ENCODE measurements at regions not wholly inside any gene's neighbourhood (a gene's known extent, or its start where the extent isn't known, plus 50 kb on each side); places are given as distances from the start of the nearest gene placed in this dataset.

DNA sequence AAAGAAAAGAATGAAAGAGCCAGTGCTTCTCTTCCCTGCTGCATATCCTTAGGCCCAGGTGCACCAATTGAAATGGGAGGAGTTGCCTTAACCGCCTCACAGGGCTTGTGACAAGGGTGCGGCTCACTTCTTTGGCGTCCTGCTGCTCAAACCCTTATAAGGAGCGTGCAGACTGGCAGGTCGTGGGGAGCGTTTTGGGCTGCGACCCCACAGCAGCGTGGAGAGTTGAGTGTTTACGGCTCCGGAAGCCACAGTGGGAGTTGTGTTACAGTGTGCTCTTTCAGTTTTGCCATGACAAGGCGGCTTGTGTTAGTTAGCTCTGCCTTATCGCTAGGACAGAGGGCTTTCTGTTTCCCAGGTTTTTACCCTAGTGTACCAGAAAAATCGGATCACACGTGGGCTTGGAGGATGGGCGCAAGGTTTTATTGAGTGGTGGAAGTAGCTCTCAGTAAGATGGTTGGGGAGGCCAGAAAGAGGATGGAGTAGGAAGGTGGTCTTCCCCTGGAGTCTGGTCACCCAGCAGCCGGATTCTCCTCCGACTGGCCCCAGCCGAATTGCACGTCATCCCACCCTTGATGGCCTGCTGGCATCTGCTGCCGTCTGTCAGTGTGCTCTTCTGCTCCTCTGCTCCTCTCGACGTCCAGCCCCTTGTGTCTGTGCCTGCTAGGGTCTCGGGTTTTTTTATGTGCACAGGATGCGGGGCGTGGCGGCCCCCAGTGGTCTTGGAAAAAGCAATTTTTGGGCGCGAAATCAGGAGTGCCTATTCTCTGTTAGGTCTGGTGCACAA, 718.9 kb downstream of the ARAP2 start:
- DNase-seq (ENCODE audit: low read depth in 2 of 2), result no peak

- no peak for DNase-seq (ENCODE audit: low read depth in 2 of 2)
These were observed 717.9 kb downstream of the ARAP2 start for GRCh38 chr4:35526456-35526855.

DNA sequence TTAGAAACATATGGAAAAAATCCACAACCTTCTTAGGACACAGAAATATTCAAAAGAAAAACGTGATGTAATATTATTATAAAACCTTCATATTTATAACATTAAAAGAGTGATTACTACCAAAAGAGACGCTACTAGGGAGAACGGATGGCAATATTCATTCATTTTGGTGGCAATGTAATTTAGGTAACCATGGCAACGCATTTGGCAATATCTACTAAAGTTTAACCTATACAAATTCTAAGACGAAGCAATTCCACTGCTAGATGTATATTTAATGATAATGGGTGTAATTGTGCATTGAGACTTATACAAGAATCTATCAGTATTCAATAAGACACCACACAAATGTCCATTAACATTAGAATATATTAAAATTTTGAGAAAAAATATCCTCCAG, 709.4 kb downstream of the ARAP2 start:
- no peak for DNase-seq (ENCODE audit: low read depth in 2 of 2)

GRCh38 chr4:35538807-35539206, 705.5 kb downstream of the ARAP2 start:
- DNase-seq (ENCODE audit: low read depth in 2 of 2), result no peak

GRCh38 chr4:35539404-35540055, 704.8 kb downstream of the ARAP2 start:
- no peak for DNase-seq (ENCODE audit: low read depth in 2 of 2)

GRCh38 chr4:35541146-35541887, 703.0 kb downstream of the ARAP2 start:
- no peak for DNase-seq (ENCODE audit: low read depth in 2 of 2)

- DNase-seq (ENCODE audit: low read depth in 2 of 2), result no peak
These were observed 702.5 kb downstream of the ARAP2 start for GRCh38 chr4:35541888-35542213.

DNA sequence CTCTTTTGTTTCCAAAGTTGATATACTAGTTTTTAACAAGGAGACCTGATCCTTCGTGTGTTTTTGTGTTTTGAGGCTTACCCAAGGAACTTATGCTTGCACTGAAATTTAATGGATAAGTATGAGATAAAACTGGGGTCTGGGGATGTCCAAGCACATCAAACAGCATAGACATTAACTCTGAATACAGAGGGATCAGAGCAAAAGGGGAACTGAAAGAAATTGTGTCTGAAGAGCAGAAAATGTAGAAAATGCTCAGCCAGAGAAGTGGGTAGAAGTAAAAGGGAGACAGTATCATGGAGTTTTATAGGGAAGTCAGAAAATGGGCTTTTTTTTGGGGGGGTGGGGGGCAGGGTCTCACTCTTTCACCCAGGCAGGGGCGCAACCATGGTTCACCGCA, 695.4 kb downstream of the ARAP2 start:
- DNase-seq (ENCODE audit: low read depth in 2 of 2), result no peak

DNA sequence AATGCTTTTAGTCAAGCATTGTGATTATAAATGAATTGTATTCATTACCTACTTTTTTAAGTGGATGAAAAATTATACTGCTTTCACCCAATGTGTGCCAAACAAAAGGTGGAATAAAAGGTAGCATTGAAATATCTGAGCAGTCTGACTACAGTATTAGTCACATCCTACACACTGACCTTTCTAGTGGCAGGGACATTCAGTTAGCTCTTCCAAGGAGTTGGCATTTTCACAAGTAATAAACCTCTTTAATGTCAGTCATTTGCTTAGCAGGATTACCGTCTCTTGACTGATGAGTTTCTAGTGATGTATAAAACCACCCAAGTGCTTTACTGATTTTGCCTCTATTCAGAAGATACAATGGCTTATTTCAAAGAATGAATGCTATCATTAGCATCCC, 687.9 kb downstream of the ARAP2 start:
- DNase-seq (ENCODE audit: low read depth in 2 of 2), result no peak

DNA sequence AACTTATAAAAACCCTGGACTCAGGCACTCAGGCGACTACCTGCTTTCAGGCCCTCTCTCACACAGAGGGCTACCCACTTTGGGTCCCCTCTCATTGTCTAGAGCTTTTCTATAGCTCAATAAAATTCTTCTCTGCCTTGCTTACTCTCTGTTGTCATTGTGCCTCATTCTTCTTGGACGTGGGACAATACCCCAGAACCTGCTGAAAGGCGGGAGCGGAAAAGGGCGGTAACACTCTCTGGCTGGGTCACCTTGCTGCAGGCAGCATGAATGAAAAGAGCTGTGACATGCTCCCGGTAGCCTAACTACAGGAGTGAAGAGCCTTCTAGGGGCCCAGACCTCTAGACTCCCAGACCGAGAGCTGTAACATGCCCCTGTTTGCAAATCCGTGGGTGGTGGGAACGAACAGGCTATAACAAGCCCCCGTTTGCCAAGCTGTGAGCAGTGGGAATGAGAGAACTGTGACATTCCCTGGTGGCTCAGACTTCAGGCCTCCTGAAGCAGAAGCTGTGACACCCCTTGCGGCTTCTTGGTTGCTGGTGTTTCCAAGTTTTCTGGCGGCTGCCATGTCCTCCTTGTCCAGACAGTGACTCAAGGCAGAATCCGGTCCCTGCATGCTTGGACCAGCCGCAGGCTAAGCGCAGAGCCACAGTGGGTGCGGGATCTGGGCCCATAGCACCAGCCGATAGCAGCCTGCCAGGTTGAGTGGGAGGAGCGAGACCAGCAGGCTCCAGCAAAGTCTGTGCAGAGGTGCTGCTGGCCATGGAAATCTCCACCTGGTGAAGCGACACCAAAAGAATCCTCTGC, 684.6 kb downstream of the ARAP2 start:
- no peak for DNase-seq (ENCODE audit: low read depth in 2 of 2)

- no peak for DNase-seq (ENCODE audit: low read depth in 2 of 2)
These were observed 681.5 kb downstream of the ARAP2 start for GRCh38 chr4:35562861-35563260.

DNA sequence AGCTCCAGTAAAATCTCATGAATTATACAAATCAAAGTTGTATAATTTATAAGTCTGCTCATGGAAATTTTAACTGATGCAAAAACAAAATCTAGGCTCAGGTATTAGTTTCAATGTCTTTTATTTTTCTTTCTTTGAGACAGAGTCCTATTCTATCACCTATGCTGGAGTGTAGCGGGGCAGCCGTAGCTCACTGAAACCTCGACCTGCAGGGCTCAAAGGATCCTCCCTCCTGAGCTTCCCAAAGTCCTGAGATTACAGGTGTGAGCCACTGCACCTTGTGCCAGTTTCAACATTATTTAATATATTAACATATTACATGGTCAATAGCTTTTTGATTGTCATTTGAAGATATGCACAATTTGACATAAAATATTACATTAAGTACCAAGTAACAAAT, 678.7 kb downstream of the ARAP2 start:
- DNase-seq (ENCODE audit: low read depth in 2 of 2), result no peak

DNA sequence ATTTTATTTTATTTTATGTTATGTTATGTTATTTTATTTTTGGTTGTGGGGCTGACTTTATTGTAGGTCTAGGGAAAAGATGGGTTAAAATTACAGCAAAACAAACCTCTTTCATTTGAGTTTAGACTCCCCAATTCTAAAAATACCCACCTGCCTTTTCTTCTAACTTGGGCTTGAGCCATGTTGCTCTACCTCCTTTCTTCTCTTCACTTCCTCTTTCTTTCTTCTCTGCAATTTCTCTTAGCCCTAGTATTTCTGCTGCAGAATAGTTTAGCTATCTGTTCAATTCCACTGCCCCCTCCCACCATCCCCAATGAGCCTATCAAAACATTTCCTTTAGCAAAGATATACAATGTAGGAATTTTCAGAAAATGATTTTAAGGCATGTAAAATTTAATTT, 653.3 kb downstream of the ARAP2 start:
- DNase-seq (ENCODE audit: low read depth in 2 of 2), result no peak

DNA sequence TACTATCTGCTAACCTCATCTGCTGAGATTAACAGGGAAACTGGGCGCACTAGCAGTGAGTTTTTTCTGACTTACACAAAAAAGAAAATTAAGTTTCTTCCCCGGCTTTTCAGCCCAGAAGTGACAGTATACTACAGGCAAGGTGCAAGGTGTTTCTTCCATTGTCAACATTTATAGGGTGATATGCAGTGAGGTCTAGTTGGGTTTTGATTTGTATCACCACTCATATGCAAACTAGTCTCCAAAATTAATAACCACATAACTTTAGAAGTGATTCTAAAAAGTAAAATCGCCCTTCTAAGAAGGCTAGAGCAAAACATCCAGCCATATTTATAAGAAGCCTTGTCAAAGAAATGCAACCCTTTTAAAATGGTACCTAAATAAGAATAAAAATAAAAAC, 640.1 kb downstream of the ARAP2 start:
- no peak for DNase-seq (ENCODE audit: low read depth in 2 of 2)

DNA sequence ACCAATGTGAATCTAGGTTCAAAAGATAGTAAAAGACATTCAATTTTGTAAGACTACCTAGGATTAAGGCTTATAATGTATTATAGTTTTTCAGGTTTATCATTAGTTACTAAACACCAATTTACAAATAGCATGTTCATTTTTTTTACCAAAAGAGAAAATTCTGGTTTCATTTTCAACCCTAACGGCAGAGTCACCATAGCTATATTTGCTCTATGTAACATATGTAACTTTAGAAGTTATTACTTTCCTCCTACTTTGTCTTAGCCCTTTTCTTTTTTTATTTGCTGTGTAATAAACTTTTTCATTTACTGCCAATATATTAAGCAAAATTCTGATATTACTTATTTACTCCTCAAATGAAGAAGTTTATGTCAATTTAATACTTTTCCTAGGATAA, 639.6 kb downstream of the ARAP2 start:
- DNase-seq (ENCODE audit: low read depth in 2 of 2), result no peak

DNA sequence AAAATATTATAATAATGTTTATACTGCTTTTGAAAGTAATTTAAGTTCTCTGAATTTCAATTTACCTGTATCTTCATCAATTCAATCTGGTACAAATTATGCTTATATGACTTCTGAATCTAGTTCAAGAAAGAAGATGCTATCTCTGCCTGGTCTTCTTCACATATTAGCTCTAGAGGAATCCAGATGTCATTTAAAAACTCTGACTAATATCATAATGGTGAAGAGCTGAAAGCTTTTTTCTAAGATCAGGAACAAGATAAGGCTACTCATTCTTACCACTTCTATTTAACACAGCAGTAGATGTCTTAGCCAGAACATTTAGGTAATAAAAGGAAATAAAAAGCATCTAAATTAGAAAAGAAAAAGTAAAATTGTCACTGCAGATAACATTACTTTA, 636.1 kb downstream of the ARAP2 start:
- DNase-seq (ENCODE audit: low read depth in 2 of 2), result no peak

DNA sequence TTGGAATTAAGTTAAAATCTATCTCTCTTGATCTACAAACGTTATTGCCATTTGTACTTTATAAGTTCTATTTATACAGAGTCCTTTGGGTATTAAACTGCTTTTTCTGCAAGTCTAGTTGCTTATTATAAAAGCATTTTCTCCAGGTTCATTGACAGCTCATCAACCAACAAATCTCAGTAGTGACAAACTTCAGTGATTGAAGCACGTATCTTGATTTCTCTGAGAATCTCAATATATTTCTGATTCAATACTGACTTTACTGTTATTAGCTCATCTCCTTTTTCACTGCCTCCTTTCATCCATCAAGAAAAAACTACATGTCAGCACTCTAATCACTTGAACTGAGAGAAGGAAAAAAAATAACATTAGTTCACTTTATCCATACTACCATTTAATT, 630.2 kb downstream of the ARAP2 start:
- DNase-seq (ENCODE audit: low read depth in 2 of 2), result no peak

DNA sequence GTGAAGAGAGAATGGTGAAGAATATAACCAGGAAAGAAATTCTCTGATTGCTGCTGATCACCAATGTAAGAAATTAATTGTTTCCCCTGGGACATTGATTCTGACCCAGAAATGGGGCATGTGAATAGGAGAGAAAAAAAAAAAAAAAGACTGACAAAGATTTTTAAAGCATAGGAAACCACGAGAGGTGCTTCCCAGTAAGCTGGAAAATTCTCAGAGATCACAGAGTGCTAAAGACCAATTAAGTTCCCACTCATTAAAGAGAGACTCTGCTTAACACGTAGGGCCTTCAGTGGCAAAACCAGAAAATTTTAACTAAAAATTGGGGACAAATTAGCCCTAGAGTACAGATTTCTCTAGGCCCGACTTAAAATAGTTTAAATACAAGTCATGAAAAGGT, 604.4 kb downstream of the ARAP2 start:
- DNase-seq (ENCODE audit: low read depth in 2 of 2), result no peak

DNA sequence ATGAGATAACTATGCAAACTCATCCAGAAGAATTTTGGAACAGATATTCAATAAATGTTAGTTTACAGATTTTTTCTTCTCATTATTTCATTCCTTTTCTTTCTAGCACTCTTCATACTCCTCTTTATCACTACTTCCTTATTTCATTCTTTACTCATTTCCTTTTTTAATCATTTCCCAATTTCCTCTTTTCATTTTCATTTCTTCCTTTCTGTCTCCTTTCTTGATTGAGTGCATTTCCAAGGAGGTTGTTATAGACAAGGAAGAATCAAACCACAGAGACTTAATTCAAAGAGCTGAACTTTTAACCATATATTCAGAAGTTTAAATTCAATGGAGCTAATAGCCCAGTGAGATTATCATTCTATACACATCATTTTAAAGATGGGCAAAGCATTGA, 600.7 kb downstream of the ARAP2 start:
- no peak for DNase-seq (ENCODE audit: low read depth in 2 of 2)

DNA sequence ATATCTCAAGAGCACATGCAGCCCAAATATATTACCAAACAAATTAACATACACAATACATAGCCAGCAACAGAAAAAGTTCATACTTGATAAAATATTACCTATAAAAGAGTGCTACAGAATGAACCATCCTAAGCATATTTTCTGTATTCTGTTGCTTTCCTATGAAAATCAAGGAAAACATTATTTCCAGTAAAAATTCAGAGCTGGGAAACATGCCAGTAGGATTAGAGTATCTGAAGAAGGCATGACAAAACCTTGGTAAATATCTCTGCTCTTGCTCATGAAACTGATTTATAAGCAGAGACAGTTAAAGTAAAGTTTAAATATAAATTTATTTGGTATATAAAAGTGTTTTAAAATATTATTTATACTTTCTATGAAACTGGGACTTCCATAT, 599.7 kb downstream of the ARAP2 start:
- no peak for DNase-seq (ENCODE audit: low read depth in 2 of 2)

- DNase-seq (ENCODE audit: low read depth in 2 of 2), result no peak
These were observed 595.3 kb downstream of the ARAP2 start for GRCh38 chr4:35649011-35649410.

DNA sequence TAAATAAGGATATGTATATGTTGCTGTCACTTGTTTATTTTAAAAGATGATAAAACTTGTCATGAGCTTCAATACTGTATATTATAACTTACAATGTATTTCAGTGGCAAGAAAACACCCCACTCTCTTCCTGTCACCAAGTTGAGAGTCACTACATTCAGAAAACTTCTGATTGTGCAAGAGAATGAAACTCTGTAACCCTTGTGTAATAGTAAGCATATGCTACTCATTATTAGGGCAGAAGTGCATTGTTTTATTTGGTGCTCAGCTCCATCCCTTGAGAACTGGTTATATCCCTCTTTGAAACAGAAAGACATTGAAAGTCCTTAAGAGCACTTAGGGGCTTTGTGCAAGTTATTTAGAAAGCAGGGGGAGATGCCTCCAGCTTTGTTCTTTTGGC, 594.5 kb downstream of the ARAP2 start:
- DNase-seq (ENCODE audit: low read depth in 2 of 2), result no peak

Data from stimulated activated CD4-positive, alpha-beta T cell treated with anti-CD3 and anti-CD28 coated beads, Interleukin-1b, Interleukin-23, amount 100 ng/mL, for 4 hours (primary cell).